ENCODE measurements at regions not wholly inside any gene's neighbourhood (a gene's known extent, or its start where the extent isn't known, plus 50 kb on each side); places are given as distances from the start of the nearest gene placed in this dataset.

GRCh38 chr6:163645560-163645959 lies 231.0 kb downstream of the QKI start:
- RAD21 ChIA-PET (ENCODE audit: low non-redundant PET in 1 of 2, low total read pairs in 2 of 2, uncharacterized antibody in 2 of 2, unreplicated experiment in 2 of 2), result no interaction called here
- no peaks in the 10 kb centered on the region for H4K20me1 ChIP-seq (ENCODE audit: insufficient read depth)
- H3K79me2 ChIP-seq (ENCODE audit: insufficient read depth, low read length), result no peaks in the 10 kb centered on the region
- H3K9ac ChIP-seq (ENCODE audit: low read length), result no peak overlapping the region
- no peak overlapping the region for H3K4me2 ChIP-seq (ENCODE audit: low read length)
- CTCF ChIA-PET, result no interaction called here
- H3K4me1 ChIP-seq (ENCODE audit: control insufficient read depth in 1 of 2, insufficient read depth in 2 of 2, low read length in 2 of 2), result no peaks in the 10 kb centered on the region
- BruUV-seq (replicated peaks), result no TSS peak
- ATAC-seq (no peak), DNase-seq (ENCODE audit: low read depth, low spot score) (no peak)
- TF ChIP-seq JUND (IDR thresholded peaks at IDR 0.05) (no peak), EZH2 (IDR thresholded peaks at IDR 0.05) (no peak), POLR2A (IDR thresholded peaks at IDR 0.05; ENCODE audit: borderline replicate concordance, extremely low read depth, insufficient read depth, insufficient read length) (no peak), ZFX (IDR thresholded peaks at IDR 0.05) (no peak), CBX3 (IDR thresholded peaks at IDR 0.05; ENCODE audit: low read depth) (no peak), ELF1 (IDR thresholded peaks at IDR 0.05; ENCODE audit: borderline replicate concordance, low read depth) (no peak)
- TF ChIP-seq, protein P1, sequence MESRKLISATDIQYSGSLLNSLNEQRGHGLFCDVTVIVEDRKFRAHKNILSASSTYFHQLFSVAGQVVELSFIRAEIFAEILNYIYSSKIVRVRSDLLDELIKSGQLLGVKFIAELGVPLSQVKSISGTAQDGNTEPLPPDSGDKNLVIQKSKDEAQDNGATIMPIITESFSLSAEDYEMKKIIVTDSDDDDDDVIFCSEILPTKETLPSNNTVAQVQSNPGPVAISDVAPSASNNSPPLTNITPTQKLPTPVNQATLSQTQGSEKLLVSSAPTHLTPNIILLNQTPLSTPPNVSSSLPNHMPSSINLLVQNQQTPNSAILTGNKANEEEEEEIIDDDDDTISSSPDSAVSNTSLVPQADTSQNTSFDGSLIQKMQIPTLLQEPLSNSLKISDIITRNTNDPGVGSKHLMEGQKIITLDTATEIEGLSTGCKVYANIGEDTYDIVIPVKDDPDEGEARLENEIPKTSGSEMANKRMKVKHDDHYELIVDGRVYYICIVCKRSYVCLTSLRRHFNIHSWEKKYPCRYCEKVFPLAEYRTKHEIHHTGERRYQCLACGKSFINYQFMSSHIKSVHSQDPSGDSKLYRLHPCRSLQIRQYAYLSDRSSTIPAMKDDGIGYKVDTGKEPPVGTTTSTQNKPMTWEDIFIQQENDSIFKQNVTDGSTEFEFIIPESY (IDR thresholded peaks at IDR 0.05; ENCODE audit: extremely low read depth, insufficient replicate concordance, low read length), result no peak
- H3K9me3 ChIP-seq (ENCODE audit: control insufficient read depth in 1 of 2, insufficient read depth in 1 of 2, low read depth in 1 of 2, low read length in 2 of 2), result no peaks in the 10 kb centered on the region
- no peaks in the 10 kb centered on the region for H3K36me3 ChIP-seq (ENCODE audit: control insufficient read depth in 1 of 2, insufficient read depth in 2 of 2, low read length in 2 of 2)
- H3K4me3 ChIP-seq (replicated peaks in 1 of 2; ENCODE audit: low read depth in 1 of 2, low read length in 2 of 2), result no peak overlapping the region
- POLR2A ChIA-PET, result no interaction called here
- intact Hi-C loops (cut with micrococcal nuclease), result no loop called here
- H3K27me3 ChIP-seq (ENCODE audit: insufficient read depth, low read length), result no peaks in the 10 kb centered on the region
- no peak overlapping the region for H3K27ac ChIP-seq (ENCODE audit: low read depth, low read length)
- H2AFZ ChIP-seq (ENCODE audit: low read depth, low read length, poor library complexity, severe bottlenecking), result no peak overlapping the region
- no peaks in the 10 kb centered on the region for H3K9me2 ChIP-seq (ENCODE audit: insufficient read depth)

GRCh38 chr6:163643866-163644265 lies 229.3 kb downstream of the QKI start:
- Histone ChIP-seq H3K79me2 (ENCODE audit: insufficient read depth, low read length) (no peaks in the 10 kb centered on the region), H3K4me1 (ENCODE audit: control insufficient read depth in 1 of 2, insufficient read depth in 2 of 2, low read length in 2 of 2) (no peaks in the 10 kb centered on the region), H3K27ac (ENCODE audit: low read depth, low read length) (no peak overlapping the region), H4K20me1 (ENCODE audit: insufficient read depth) (no peaks in the 10 kb centered on the region), H2AFZ (ENCODE audit: low read depth, low read length, poor library complexity, severe bottlenecking) (no peak overlapping the region), H3K9me3 (ENCODE audit: control insufficient read depth in 1 of 2, insufficient read depth in 1 of 2, low read depth in 1 of 2, low read length in 2 of 2) (no peaks in the 10 kb centered on the region), H3K27me3 (ENCODE audit: insufficient read depth, low read length) (no peaks in the 10 kb centered on the region), H3K4me3 (replicated peaks in 1 of 2; ENCODE audit: low read depth in 1 of 2, low read length in 2 of 2) (no peak overlapping the region), H3K9me2 (ENCODE audit: insufficient read depth) (no peaks in the 10 kb centered on the region), H3K4me2 (ENCODE audit: low read length) (no peak overlapping the region), H3K36me3 (ENCODE audit: control insufficient read depth in 1 of 2, insufficient read depth in 2 of 2, low read length in 2 of 2) (no peaks in the 10 kb centered on the region), H3K9ac (ENCODE audit: low read length) (no peak overlapping the region)
- no TSS peak for BruUV-seq (replicated peaks)
- DNase-seq (ENCODE audit: low read depth, low spot score), result no peak
- TF ChIP-seq RAD21 (IDR thresholded peaks at IDR 0.05; ENCODE audit: low read depth), result no peak
- TF ChIP-seq EZH2 (IDR thresholded peaks at IDR 0.05), result no peak
- TF ChIP-seq SRF (IDR thresholded peaks at IDR 0.05; ENCODE audit: low read depth), result no peak
- TF ChIP-seq ELF1 (IDR thresholded peaks at IDR 0.05; ENCODE audit: borderline replicate concordance, low read depth), result no peak
- no peak for TF ChIP-seq CEBPB (IDR thresholded peaks at IDR 0.05; ENCODE audit: low read depth)
- TF ChIP-seq EZH2phosphoT487 (IDR thresholded peaks at IDR 0.05; ENCODE audit: borderline replicate concordance), result no peak
- no peak for TF ChIP-seq CBX3 (IDR thresholded peaks at IDR 0.05; ENCODE audit: low read depth)
- TF ChIP-seq, protein P2, sequence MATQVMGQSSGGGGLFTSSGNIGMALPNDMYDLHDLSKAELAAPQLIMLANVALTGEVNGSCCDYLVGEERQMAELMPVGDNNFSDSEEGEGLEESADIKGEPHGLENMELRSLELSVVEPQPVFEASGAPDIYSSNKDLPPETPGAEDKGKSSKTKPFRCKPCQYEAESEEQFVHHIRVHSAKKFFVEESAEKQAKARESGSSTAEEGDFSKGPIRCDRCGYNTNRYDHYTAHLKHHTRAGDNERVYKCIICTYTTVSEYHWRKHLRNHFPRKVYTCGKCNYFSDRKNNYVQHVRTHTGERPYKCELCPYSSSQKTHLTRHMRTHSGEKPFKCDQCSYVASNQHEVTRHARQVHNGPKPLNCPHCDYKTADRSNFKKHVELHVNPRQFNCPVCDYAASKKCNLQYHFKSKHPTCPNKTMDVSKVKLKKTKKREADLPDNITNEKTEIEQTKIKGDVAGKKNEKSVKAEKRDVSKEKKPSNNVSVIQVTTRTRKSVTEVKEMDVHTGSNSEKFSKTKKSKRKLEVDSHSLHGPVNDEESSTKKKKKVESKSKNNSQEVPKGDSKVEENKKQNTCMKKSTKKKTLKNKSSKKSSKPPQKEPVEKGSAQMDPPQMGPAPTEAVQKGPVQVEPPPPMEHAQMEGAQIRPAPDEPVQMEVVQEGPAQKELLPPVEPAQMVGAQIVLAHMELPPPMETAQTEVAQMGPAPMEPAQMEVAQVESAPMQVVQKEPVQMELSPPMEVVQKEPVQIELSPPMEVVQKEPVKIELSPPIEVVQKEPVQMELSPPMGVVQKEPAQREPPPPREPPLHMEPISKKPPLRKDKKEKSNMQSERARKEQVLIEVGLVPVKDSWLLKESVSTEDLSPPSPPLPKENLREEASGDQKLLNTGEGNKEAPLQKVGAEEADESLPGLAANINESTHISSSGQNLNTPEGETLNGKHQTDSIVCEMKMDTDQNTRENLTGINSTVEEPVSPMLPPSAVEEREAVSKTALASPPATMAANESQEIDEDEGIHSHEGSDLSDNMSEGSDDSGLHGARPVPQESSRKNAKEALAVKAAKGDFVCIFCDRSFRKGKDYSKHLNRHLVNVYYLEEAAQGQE (IDR thresholded peaks at IDR 0.05; ENCODE audit: low read depth), result no peak
- no peak for TF ChIP-seq SIN3A (IDR thresholded peaks at IDR 0.05; ENCODE audit: low read depth)
- no peak for TF ChIP-seq JUND (IDR thresholded peaks at IDR 0.05)
- no peak for TF ChIP-seq ZFX (IDR thresholded peaks at IDR 0.05)
- no peak for TF ChIP-seq EGR1 (IDR thresholded peaks at IDR 0.05; ENCODE audit: low read depth)
- no peak for TF ChIP-seq SP1 (IDR thresholded peaks at IDR 0.05; ENCODE audit: low read depth)
- ChIA-PET POLR2A (no interaction called here), CTCF (no interaction called here), RAD21 (ENCODE audit: low non-redundant PET in 1 of 2, low total read pairs in 2 of 2, uncharacterized antibody in 2 of 2, unreplicated experiment in 2 of 2) (no interaction called here)
- no peak for ATAC-seq
- intact Hi-C loops (cut with micrococcal nuclease), result no loop called here
